ENCODE measurements at regions not wholly inside any gene's neighbourhood (a gene's known extent, or its start where the extent isn't known, plus 50 kb on each side); places are given as distances from the start of the nearest gene placed in this dataset.

GRCh38 chr15:88376574-88377174, 90.5 kb downstream of the MRPL46 start:
- 75 to 82% methylated on average over 3 of the region's 3 CpGs for WGBS, 2 donors
- intact Hi-C loops (cut with DNase I; ENCODE audit: low total_unique reads): no loop called here

GRCh38 chr15:88375234-88375927, 91.8 kb downstream of the MRPL46 start:
- Histone ChIP-seq H3K27ac (no peak overlapping the region), H3K4me1 (no peaks in the 10 kb centered on the region), H3K27me3 (no peaks in the 10 kb centered on the region), H3K9me3 (no peaks in the 10 kb centered on the region), H3K36me3 (ENCODE audit: low read depth, missing control alignments) (no peaks in the 10 kb centered on the region), H3K4me3 (no peak overlapping the region)
- intact Hi-C loops (cut with DNase I; ENCODE audit: low total_unique reads): no loop called here
- TF ChIP-seq POLR2A (IDR thresholded peaks at IDR 0.05): no peak
- TF ChIP-seq, protein P1, sequence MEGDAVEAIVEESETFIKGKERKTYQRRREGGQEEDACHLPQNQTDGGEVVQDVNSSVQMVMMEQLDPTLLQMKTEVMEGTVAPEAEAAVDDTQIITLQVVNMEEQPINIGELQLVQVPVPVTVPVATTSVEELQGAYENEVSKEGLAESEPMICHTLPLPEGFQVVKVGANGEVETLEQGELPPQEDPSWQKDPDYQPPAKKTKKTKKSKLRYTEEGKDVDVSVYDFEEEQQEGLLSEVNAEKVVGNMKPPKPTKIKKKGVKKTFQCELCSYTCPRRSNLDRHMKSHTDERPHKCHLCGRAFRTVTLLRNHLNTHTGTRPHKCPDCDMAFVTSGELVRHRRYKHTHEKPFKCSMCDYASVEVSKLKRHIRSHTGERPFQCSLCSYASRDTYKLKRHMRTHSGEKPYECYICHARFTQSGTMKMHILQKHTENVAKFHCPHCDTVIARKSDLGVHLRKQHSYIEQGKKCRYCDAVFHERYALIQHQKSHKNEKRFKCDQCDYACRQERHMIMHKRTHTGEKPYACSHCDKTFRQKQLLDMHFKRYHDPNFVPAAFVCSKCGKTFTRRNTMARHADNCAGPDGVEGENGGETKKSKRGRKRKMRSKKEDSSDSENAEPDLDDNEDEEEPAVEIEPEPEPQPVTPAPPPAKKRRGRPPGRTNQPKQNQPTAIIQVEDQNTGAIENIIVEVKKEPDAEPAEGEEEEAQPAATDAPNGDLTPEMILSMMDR (IDR thresholded peaks at IDR 0.05): no peak
- no peak for DNase-seq
- 31 to 35% methylated on average over 9 of the region's 9 CpGs for WGBS, 2 donors

More at GRCh38 chr15:88376574-88377174, 90.5 kb downstream of the MRPL46 start:
- H3K9me3 ChIP-seq: no peaks in the 10 kb centered on the region
- H3K36me3 ChIP-seq (ENCODE audit: low read depth, missing control alignments): no peaks in the 10 kb centered on the region
- H3K27me3 ChIP-seq: no peaks in the 10 kb centered on the region
- no peak for DNase-seq
- no peak overlapping the region for H3K27ac ChIP-seq
- H3K4me3 ChIP-seq: no peak overlapping the region
- TF ChIP-seq POLR2A (IDR thresholded peaks at IDR 0.05): no peak
- TF ChIP-seq, protein P1 (IDR thresholded peaks at IDR 0.05): no peak
- H3K4me1 ChIP-seq: no peaks in the 10 kb centered on the region

DNA sequence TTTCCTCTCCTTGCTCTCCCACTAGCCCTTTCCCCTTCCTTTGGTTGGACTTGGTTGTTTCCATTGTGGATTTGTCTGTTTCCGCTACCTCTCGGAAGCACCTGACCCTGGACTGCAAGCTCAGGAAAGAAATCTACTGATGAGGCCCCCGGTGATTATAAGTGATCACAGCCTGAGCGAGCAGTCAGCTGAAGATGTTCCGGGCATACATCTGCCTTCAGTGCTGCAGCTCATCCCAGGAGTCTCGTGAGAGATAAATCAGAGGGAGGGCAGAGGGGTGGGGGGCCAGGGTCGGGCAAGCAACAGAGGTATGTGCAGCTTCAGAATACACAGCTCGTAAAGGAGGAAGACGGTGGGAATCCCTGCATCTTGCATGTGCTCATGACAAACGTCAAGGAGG, 102.1 kb downstream of the MRPL46 start:
- H3K36me3 ChIP-seq (ENCODE audit: low read depth, missing control alignments): no peaks in the 10 kb centered on the region
- H3K4me1 ChIP-seq: no peaks in the 10 kb centered on the region
- TF ChIP-seq, protein P1 (IDR thresholded peaks at IDR 0.05): no peak
- TF ChIP-seq POLR2A (IDR thresholded peaks at IDR 0.05): no peak
- no peak for DNase-seq
- no peak overlapping the region for H3K4me3 ChIP-seq
- 28 to 34% methylated on average over 10 of the region's 10 CpGs for WGBS, 2 donors
- H3K27me3 ChIP-seq: no peaks in the 10 kb centered on the region
- intact Hi-C loops (cut with DNase I; ENCODE audit: low total_unique reads): no loop called here
- no peak overlapping the region for H3K27ac ChIP-seq
- H3K9me3 ChIP-seq: no peaks in the 10 kb centered on the region

- Histone ChIP-seq H3K4me3 (no peak overlapping the region), H3K9me3 (no peaks in the 10 kb centered on the region), H3K36me3 (ENCODE audit: low read depth, missing control alignments) (no peaks in the 10 kb centered on the region), H3K4me1 (no peaks in the 10 kb centered on the region), H3K27ac (no peak overlapping the region), H3K27me3 (no peaks in the 10 kb centered on the region)
- WGBS, 2 donors: 69 to 81% methylated on average over 4 of the region's 4 CpGs
- no peak for DNase-seq
- no peak for TF ChIP-seq POLR2A (IDR thresholded peaks at IDR 0.05)
- TF ChIP-seq, protein P1 (IDR thresholded peaks at IDR 0.05): no peak
- intact Hi-C loops (cut with DNase I; ENCODE audit: low total_unique reads): loop anchor here (10.0 kb wide), 1 partner anchor 954 kb away; no protein-coding TSS in a partner anchor
Observed at GRCh38 chr15:88348579-88349230, 92.2 kb upstream of the NTRK3 start.
